ENCODE measurements at regions not wholly inside any gene's neighbourhood (a gene's known extent, or its start where the extent isn't known, plus 50 kb on each side); places are given as distances from the start of the nearest gene placed in this dataset.

GRCh38 chr9:101970609-101971008 is 232.2 kb upstream of the GRIN3A start:
- Histone ChIP-seq H3K27ac (ENCODE audit: low read length, poor library complexity, severe bottlenecking) (no peak overlapping the region), H3K27me3 (ENCODE audit: control insufficient read depth in 1 of 2, insufficient read depth in 1 of 2, low read length in 2 of 2) (no peaks in the 10 kb centered on the region), H3K4me3 (ENCODE audit: insufficient read depth in 1 of 2, low read depth in 1 of 2, low read length in 2 of 2) (no peak overlapping the region), H3K4me2 (ENCODE audit: low read length, poor library complexity, severe bottlenecking) (no peak overlapping the region), H3K79me1 (replicated peaks; ENCODE audit: low read length, poor library complexity, severe bottlenecking) (no peaks in the 10 kb centered on the region), H2AK5ac (ENCODE audit: low read length, severe bottlenecking) (no peak overlapping the region), H3K36me3 (ENCODE audit: control insufficient read depth in 1 of 2, insufficient read depth in 2 of 2, low read depth in 1 of 2, low read length in 2 of 2) (no peaks in the 10 kb centered on the region), H4K8ac (ENCODE audit: low read length) (no peak overlapping the region), H3K23ac (ENCODE audit: low read length in 2 of 2) (no peak overlapping the region), H2BK120ac (ENCODE audit: low read depth, low read length) (no peak overlapping the region), H2BK5ac (ENCODE audit: low read depth, low read length, poor library complexity, severe bottlenecking) (no peak overlapping the region), H2AFZ (ENCODE audit: low read depth, low read length) (no peak overlapping the region), H2BK12ac (ENCODE audit: low read length in 2 of 2) (no peak overlapping the region), H3K9ac (ENCODE audit: low read length) (no peak overlapping the region), H3K4ac (ENCODE audit: low read depth in 1 of 2, low read length in 2 of 2) (no peak overlapping the region), H3K14ac (ENCODE audit: low read length in 2 of 2) (no peak overlapping the region), H3K4me1 (ENCODE audit: control insufficient read depth, insufficient read depth, low read depth, low read length) (no peaks in the 10 kb centered on the region), H3K9me3 (ENCODE audit: control insufficient read depth, low read length) (no peaks in the 10 kb centered on the region), H3K18ac (ENCODE audit: low read depth in 1 of 2, low read length in 2 of 2) (no peak overlapping the region), H2BK15ac (ENCODE audit: low read depth, poor library complexity, severe bottlenecking) (no peak overlapping the region), H4K91ac (ENCODE audit: low read length) (no peak overlapping the region)
- no peak for DNase-seq

GRCh38 chr9:101968392-101968791 is 229.9 kb upstream of the GRIN3A start:
- Histone ChIP-seq H3K4me2 (ENCODE audit: low read length, poor library complexity, severe bottlenecking) (no peak overlapping the region), H3K27ac (ENCODE audit: low read length, poor library complexity, severe bottlenecking) (no peak overlapping the region), H3K14ac (ENCODE audit: low read length in 2 of 2) (no peak overlapping the region), H2BK15ac (ENCODE audit: low read depth, poor library complexity, severe bottlenecking) (no peak overlapping the region), H3K18ac (ENCODE audit: low read depth in 1 of 2, low read length in 2 of 2) (no peak overlapping the region), H2BK120ac (ENCODE audit: low read depth, low read length) (no peak overlapping the region), H3K27me3 (ENCODE audit: control insufficient read depth in 1 of 2, insufficient read depth in 1 of 2, low read length in 2 of 2) (no peaks in the 10 kb centered on the region), H4K8ac (ENCODE audit: low read length) (no peak overlapping the region), H2BK12ac (ENCODE audit: low read length in 2 of 2) (no peak overlapping the region), H3K23ac (ENCODE audit: low read length in 2 of 2) (no peak overlapping the region), H3K9ac (ENCODE audit: low read length) (no peak overlapping the region), H4K91ac (ENCODE audit: low read length) (no peak overlapping the region), H3K4me1 (ENCODE audit: control insufficient read depth, insufficient read depth, low read depth, low read length) (no peaks in the 10 kb centered on the region), H3K4ac (ENCODE audit: low read depth in 1 of 2, low read length in 2 of 2) (no peak overlapping the region), H3K9me3 (ENCODE audit: control insufficient read depth, low read length) (no peaks in the 10 kb centered on the region), H3K36me3 (ENCODE audit: control insufficient read depth in 1 of 2, insufficient read depth in 2 of 2, low read depth in 1 of 2, low read length in 2 of 2) (no peaks in the 10 kb centered on the region), H2AFZ (ENCODE audit: low read depth, low read length) (no peak overlapping the region), H2BK5ac (ENCODE audit: low read depth, low read length, poor library complexity, severe bottlenecking) (no peak overlapping the region), H3K4me3 (ENCODE audit: insufficient read depth in 1 of 2, low read depth in 1 of 2, low read length in 2 of 2) (no peak overlapping the region), H2AK5ac (ENCODE audit: low read length, severe bottlenecking) (no peak overlapping the region), H3K79me1 (replicated peaks; ENCODE audit: low read length, poor library complexity, severe bottlenecking) (no peaks in the 10 kb centered on the region)
- WGBS: no CpG with 5 or more reads among the region's 1 CpG
- no peak for DNase-seq

- 43% methylated on average over 1 of the region's 1 CpG for WGBS
- Histone ChIP-seq H3K27me3 (ENCODE audit: control insufficient read depth in 1 of 2, insufficient read depth in 1 of 2, low read length in 2 of 2) (no peaks in the 10 kb centered on the region), H3K4me1 (ENCODE audit: control insufficient read depth, insufficient read depth, low read depth, low read length) (no peaks in the 10 kb centered on the region)
Observed at GRCh38 chr9:101966691-101967090, 228.2 kb upstream of the GRIN3A start.

GRCh38 chr9:101957705-101958104 is 219.3 kb upstream of the GRIN3A start:
- Histone ChIP-seq H3K36me3 (ENCODE audit: control insufficient read depth in 1 of 2, insufficient read depth in 2 of 2, low read depth in 1 of 2, low read length in 2 of 2) (no peaks in the 10 kb centered on the region), H3K4ac (ENCODE audit: low read depth in 1 of 2, low read length in 2 of 2) (no peak overlapping the region), H2BK12ac (ENCODE audit: low read length in 2 of 2) (no peak overlapping the region), H3K9me3 (ENCODE audit: control insufficient read depth, low read length) (no peaks in the 10 kb centered on the region), H2AK5ac (ENCODE audit: low read length, severe bottlenecking) (no peak overlapping the region), H3K4me1 (ENCODE audit: control insufficient read depth, insufficient read depth, low read depth, low read length) (no peaks in the 10 kb centered on the region), H2BK5ac (ENCODE audit: low read depth, low read length, poor library complexity, severe bottlenecking) (no peak overlapping the region), H3K79me1 (replicated peaks; ENCODE audit: low read length, poor library complexity, severe bottlenecking) (no peaks in the 10 kb centered on the region), H3K4me2 (ENCODE audit: low read length, poor library complexity, severe bottlenecking) (no peak overlapping the region), H2BK15ac (ENCODE audit: low read depth, poor library complexity, severe bottlenecking) (no peak overlapping the region), H3K4me3 (ENCODE audit: insufficient read depth in 1 of 2, low read depth in 1 of 2, low read length in 2 of 2) (no peak overlapping the region), H4K8ac (ENCODE audit: low read length) (no peak overlapping the region), H2BK120ac (ENCODE audit: low read depth, low read length) (no peak overlapping the region), H3K18ac (ENCODE audit: low read depth in 1 of 2, low read length in 2 of 2) (no peak overlapping the region), H3K9ac (ENCODE audit: low read length) (no peak overlapping the region), H2AFZ (ENCODE audit: low read depth, low read length) (no peak overlapping the region), H4K91ac (ENCODE audit: low read length) (no peak overlapping the region), H3K27me3 (ENCODE audit: control insufficient read depth in 1 of 2, insufficient read depth in 1 of 2, low read length in 2 of 2) (no peaks in the 10 kb centered on the region), H3K23ac (ENCODE audit: low read length in 2 of 2) (no peak overlapping the region), H3K14ac (ENCODE audit: low read length in 2 of 2) (no peak overlapping the region), H3K27ac (ENCODE audit: low read length, poor library complexity, severe bottlenecking) (no peak overlapping the region)
- DNase-seq: no peak
- WGBS: no CpG with 5 or more reads among the region's 2 CpGs

More at GRCh38 chr9:101966691-101967090, 228.2 kb upstream of the GRIN3A start:
- H3K36me3 ChIP-seq (ENCODE audit: control insufficient read depth in 1 of 2, insufficient read depth in 2 of 2, low read depth in 1 of 2, low read length in 2 of 2): no peaks in the 10 kb centered on the region
- DNase-seq: no peak
- no peak overlapping the region for H3K27ac ChIP-seq (ENCODE audit: low read length, poor library complexity, severe bottlenecking)
- no peak overlapping the region for H2BK120ac ChIP-seq (ENCODE audit: low read depth, low read length)
- H3K9ac ChIP-seq (ENCODE audit: low read length): no peak overlapping the region
- no peak overlapping the region for H4K91ac ChIP-seq (ENCODE audit: low read length)
- H4K8ac ChIP-seq (ENCODE audit: low read length): no peak overlapping the region
- H3K9me3 ChIP-seq (ENCODE audit: control insufficient read depth, low read length): no peaks in the 10 kb centered on the region
- no peak overlapping the region for H2BK12ac ChIP-seq (ENCODE audit: low read length in 2 of 2)
- no peak overlapping the region for H3K23ac ChIP-seq (ENCODE audit: low read length in 2 of 2)
- H2AFZ ChIP-seq (ENCODE audit: low read depth, low read length): no peak overlapping the region
- no peak overlapping the region for H3K18ac ChIP-seq (ENCODE audit: low read depth in 1 of 2, low read length in 2 of 2)
- H3K79me1 ChIP-seq (replicated peaks; ENCODE audit: low read length, poor library complexity, severe bottlenecking): no peaks in the 10 kb centered on the region
- no peak overlapping the region for H3K4ac ChIP-seq (ENCODE audit: low read depth in 1 of 2, low read length in 2 of 2)
- no peak overlapping the region for H3K4me3 ChIP-seq (ENCODE audit: insufficient read depth in 1 of 2, low read depth in 1 of 2, low read length in 2 of 2)
- H2BK5ac ChIP-seq (ENCODE audit: low read depth, low read length, poor library complexity, severe bottlenecking): no peak overlapping the region
- H2BK15ac ChIP-seq (ENCODE audit: low read depth, poor library complexity, severe bottlenecking): no peak overlapping the region
- no peak overlapping the region for H3K4me2 ChIP-seq (ENCODE audit: low read length, poor library complexity, severe bottlenecking)
- H2AK5ac ChIP-seq (ENCODE audit: low read length, severe bottlenecking): no peak overlapping the region
- no peak overlapping the region for H3K14ac ChIP-seq (ENCODE audit: low read length in 2 of 2)
